ENCODE measurements at regions not wholly inside any gene's neighbourhood (a gene's known extent, or its start where the extent isn't known, plus 50 kb on each side); places are given as distances from the start of the nearest gene placed in this dataset. TPM values are rescaled to one million over a fixed set of nuclear protein-coding genes. Genes with fewer than 3 reads are reported as not detected.

DNA sequence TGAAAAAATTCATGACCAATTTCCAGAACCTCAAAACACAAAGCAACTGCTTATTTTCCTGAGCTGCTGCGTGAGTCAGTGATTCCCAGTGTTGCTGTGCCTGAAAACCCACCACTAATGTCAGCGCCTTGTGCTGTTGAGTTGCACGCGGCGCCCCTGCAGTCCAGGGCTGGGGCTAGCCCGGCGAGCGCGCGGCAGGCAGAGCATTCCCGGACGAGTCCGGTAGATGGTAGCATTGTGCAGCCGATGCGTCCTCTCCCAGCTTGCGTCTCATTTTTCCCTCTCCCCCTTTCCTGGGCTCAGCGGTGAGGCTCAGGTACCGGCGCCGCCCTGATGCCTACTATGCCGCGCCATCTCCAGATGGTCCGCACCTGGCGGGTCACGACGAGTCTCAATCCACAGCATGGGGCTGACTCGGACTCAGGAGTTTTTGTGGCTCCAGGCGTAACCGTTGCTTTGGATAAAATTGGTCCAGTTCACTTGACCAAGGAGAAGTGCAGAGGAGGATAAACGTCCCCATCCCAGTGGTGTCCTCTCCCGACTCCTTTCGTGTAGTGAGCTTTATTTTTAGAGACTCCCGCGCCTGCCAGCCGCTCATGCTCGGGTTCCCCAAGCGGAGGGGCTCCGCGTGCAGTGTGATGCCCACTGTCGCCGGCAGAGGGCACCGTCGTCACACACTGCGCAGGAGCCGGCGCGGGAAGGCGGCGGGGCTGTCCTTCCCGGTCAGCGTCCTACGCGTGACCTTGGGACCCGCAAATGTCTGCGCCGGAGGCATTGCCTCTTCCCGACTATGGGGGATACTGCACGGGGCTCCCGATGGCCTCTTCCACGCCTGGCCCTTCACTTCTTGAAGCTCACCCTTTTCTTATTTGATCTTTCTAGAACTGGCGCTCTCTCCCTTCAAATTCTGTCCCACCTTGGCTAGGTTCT lies 53.6 kb upstream of the IGFBP7 start:
- Histone ChIP-seq H2BK15ac (ENCODE audit: low read depth, poor library complexity, severe bottlenecking) (no peak overlapping the region), H4K8ac (ENCODE audit: low read length) (peak overlapping the region; percentile 52), H3K23ac (ENCODE audit: low read length in 2 of 2) (no peak overlapping the region), H3K4me2 (ENCODE audit: low read length, poor library complexity, severe bottlenecking) (peak overlapping the region; percentile 97), H3K9ac (ENCODE audit: low read length) (peak overlapping the region; percentile 84), H4K91ac (ENCODE audit: low read length) (peak overlapping the region; percentile 43), H2BK12ac (ENCODE audit: low read length in 2 of 2) (peak overlapping the region; percentile 69 to 92), H3K27me3 (ENCODE audit: control insufficient read depth in 1 of 2, insufficient read depth in 1 of 2, low read length in 2 of 2) (peaks cover 14 to 27% of the 10 kb centered on the region in 2 experiments), H3K4me1 (ENCODE audit: control insufficient read depth, insufficient read depth, low read depth, low read length) (peaks cover 2% of the 10 kb centered on the region), H3K79me1 (replicated peaks; ENCODE audit: low read length, poor library complexity, severe bottlenecking) (no peaks in the 10 kb centered on the region), H2BK120ac (ENCODE audit: low read depth, low read length) (no peak overlapping the region), H2AK5ac (ENCODE audit: low read length, severe bottlenecking) (no peak overlapping the region), H2BK5ac (ENCODE audit: low read depth, low read length, poor library complexity, severe bottlenecking) (no peak overlapping the region), H3K18ac (ENCODE audit: low read depth in 1 of 2, low read length in 2 of 2) (peak overlapping the region; percentile 50 to 79), H3K36me3 (ENCODE audit: control insufficient read depth in 1 of 2, insufficient read depth in 2 of 2, low read depth in 1 of 2, low read length in 2 of 2) (no peaks in the 10 kb centered on the region), H3K4me3 (ENCODE audit: insufficient read depth in 1 of 2, low read depth in 1 of 2, low read length in 2 of 2) (peak overlapping the region; percentile 58 to 92), H3K14ac (ENCODE audit: low read length in 2 of 2) (peak overlapping the region in 1 of 2 experiments; percentile 97), H3K9me3 (ENCODE audit: control insufficient read depth, low read length) (no peaks in the 10 kb centered on the region), H2AFZ (ENCODE audit: low read depth, low read length) (peak overlapping the region; percentile 99), H3K27ac (ENCODE audit: low read length, poor library complexity, severe bottlenecking) (peak overlapping the region; percentile 59), H3K4ac (ENCODE audit: low read depth in 1 of 2, low read length in 2 of 2) (peak overlapping the region in 1 of 2 experiments; percentile 47)
- 2% methylated on average over 61 of the region's 61 CpGs for WGBS
- peak; percentile 87 for DNase-seq

DNA sequence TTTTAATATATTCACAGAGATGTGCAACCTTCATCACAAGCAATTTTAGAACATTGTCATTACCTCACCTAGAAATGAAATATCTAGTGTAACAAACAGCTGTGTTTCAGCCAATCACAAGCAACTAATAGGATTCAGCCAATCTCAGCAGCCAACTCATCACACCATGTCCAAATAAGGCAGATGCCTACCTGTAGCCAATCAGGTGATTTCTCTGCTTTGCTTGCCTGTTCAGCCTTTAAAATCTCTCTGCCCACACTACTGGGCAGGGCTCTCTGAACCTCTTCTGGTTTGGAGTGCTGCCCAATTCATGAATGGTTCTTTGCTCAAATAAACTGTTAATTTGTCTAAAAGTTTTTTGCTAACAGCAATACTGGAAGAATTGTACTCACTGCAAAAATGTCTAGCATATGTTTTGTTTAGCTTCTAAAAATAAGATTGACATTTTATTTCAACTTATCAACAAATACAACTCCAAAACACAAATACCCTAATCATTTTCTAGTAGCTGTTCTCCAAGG lies 52.4 kb upstream of the IGFBP7 start:
- Histone ChIP-seq H2AK5ac (ENCODE audit: low read length, severe bottlenecking) (peak overlapping the region; percentile 49), H4K91ac (ENCODE audit: low read length) (no peak overlapping the region), H3K79me1 (replicated peaks; ENCODE audit: low read length, poor library complexity, severe bottlenecking) (no peaks in the 10 kb centered on the region), H3K9ac (ENCODE audit: low read length) (no peak overlapping the region), H3K4ac (ENCODE audit: low read depth in 1 of 2, low read length in 2 of 2) (no peak overlapping the region), H3K9me3 (ENCODE audit: control insufficient read depth, low read length) (no peaks in the 10 kb centered on the region), H4K8ac (ENCODE audit: low read length) (no peak overlapping the region), H2BK12ac (ENCODE audit: low read length in 2 of 2) (no peak overlapping the region), H3K14ac (ENCODE audit: low read length in 2 of 2) (no peak overlapping the region), H2BK120ac (ENCODE audit: low read depth, low read length) (no peak overlapping the region), H3K36me3 (ENCODE audit: control insufficient read depth in 1 of 2, insufficient read depth in 2 of 2, low read depth in 1 of 2, low read length in 2 of 2) (no peaks in the 10 kb centered on the region), H3K23ac (ENCODE audit: low read length in 2 of 2) (no peak overlapping the region), H2AFZ (ENCODE audit: low read depth, low read length) (no peak overlapping the region), H2BK15ac (ENCODE audit: low read depth, poor library complexity, severe bottlenecking) (no peak overlapping the region), H3K4me2 (ENCODE audit: low read length, poor library complexity, severe bottlenecking) (no peak overlapping the region), H3K4me1 (ENCODE audit: control insufficient read depth, insufficient read depth, low read depth, low read length) (peaks cover 2% of the 10 kb centered on the region), H2BK5ac (ENCODE audit: low read depth, low read length, poor library complexity, severe bottlenecking) (no peak overlapping the region), H3K4me3 (ENCODE audit: insufficient read depth in 1 of 2, low read depth in 1 of 2, low read length in 2 of 2) (no peak overlapping the region), H3K18ac (ENCODE audit: low read depth in 1 of 2, low read length in 2 of 2) (no peak overlapping the region), H3K27me3 (ENCODE audit: control insufficient read depth in 1 of 2, insufficient read depth in 1 of 2, low read length in 2 of 2) (peaks cover 14 to 35% of the 10 kb centered on the region in 2 experiments), H3K27ac (ENCODE audit: low read length, poor library complexity, severe bottlenecking) (no peak overlapping the region)
- DNase-seq: no peak

Small RNA genes in the stretch of these regions (small RNA-seq; reads per million reads assigned to genes)
- gene SRIP1 (ENCODE audit: low read depth): not detected

All from mesenchymal stem cell (in vitro differentiated cells and primary cell).